HepG2 (cell line): ENCODE measurements at regions not wholly inside any gene's neighbourhood (a gene's known extent, or its start where the extent isn't known, plus 50 kb on each side); places are given as distances from the start of the nearest gene placed in this dataset.

ENCODE experiments used
- GABPB1 ChIP-seq: IDR thresholded peaks from 2 replicates; pipeline ENCODE4 v1.6.1; 2016; ENCODE audit warnings: mild to moderate bottlenecking, missing genetic modification reagents, moderate library complexity, missing compliant biosample characterization
- MIER2 ChIP-seq: IDR thresholded peaks from 2 replicates; pipeline ENCODE4 v1.6.1; 2016; ENCODE audit warnings: missing biosample characterization, missing genetic modification reagents
- MYC ChIP-seq: sonication (generic); formaldehyde crosslinking; IDR thresholded peaks from 2 replicates; pipeline ENCODE4 v1.9.0; 2021; ENCODE audit warnings: missing genetic modification reagents, borderline replicate concordance
- PAWR ChIP-seq: sonication (generic); formaldehyde crosslinking; IDR thresholded peaks from 2 replicates; pipeline ENCODE4 v1.4.0; 2020; ENCODE audit warnings: missing genetic modification reagents, mild to moderate bottlenecking, borderline replicate concordance
- SAP130 ChIP-seq: IDR thresholded peaks from 2 replicates; pipeline ENCODE4 v1.6.1; 2016; ENCODE audit warnings: low read depth
- XRCC5 ChIP-seq: fragments of 200-400 bp; formaldehyde crosslinking; optimal IDR thresholded peaks from 2 replicates; pipeline ENCODE3; 2017; ENCODE audit warnings: mild to moderate bottlenecking, low read length
- ZNF530 ChIP-seq: sonication (generic); formaldehyde crosslinking; IDR thresholded peaks from 2 replicates; pipeline ENCODE4 v1.5.0; 2020; ENCODE audit warnings: low read depth, mild to moderate bottlenecking, missing genetic modification reagents
- ZNF547 ChIP-seq: sonication (generic); formaldehyde crosslinking; IDR thresholded peaks from 2 replicates; pipeline ENCODE4 v1.5.1; 2020; ENCODE audit warnings: mild to moderate bottlenecking, missing genetic modification reagents
- ZNF740 ChIP-seq: sonication (generic); formaldehyde crosslinking; IDR thresholded peaks from 2 replicates; pipeline ENCODE4 v1.4.0; 2020; ENCODE audit warnings: missing genetic modification reagents
- ZNF776 ChIP-seq: sonication (generic); formaldehyde crosslinking; IDR thresholded peaks from 2 replicates; pipeline ENCODE4 v1.4.0; 2020; ENCODE audit warnings: mild to moderate bottlenecking, missing genetic modification reagents
- ZXDC ChIP-seq: sonication (generic); formaldehyde crosslinking; IDR thresholded peaks from 2 replicates; pipeline ENCODE4 v1.5.0; 2020; ENCODE audit warnings: mild to moderate bottlenecking, missing genetic modification reagents

- TF ChIP-seq ZNF740 (CRISPR knock-in tag) (peak; percentile 38; the same call in 1 of the 2 replicates), ZNF547 (CRISPR knock-in tag) (0 out of 2 replicates have a peak, but pooled peaks have one; percentile 4), SAP130 (CRISPR knock-in tag) (0 out of 2 replicates have a peak, but pooled peaks have one; percentile 38), PAWR (CRISPR knock-in tag) (peak; percentile 36; the same call in 1 of the 2 replicates), GABPB1 (CRISPR knock-in tag) (peak; percentile 23; the same call in 1 of the 2 replicates), ZXDC (CRISPR knock-in tag) (no peak), XRCC5 (peak; percentile 24), ZNF776 (0 out of 2 replicates have a peak, but pooled peaks have one; percentile 27), ZNF530 (CRISPR knock-in tag) (no peak), MIER2 (0 out of 2 replicates have a peak, but pooled peaks have one; percentile 13), MYC (0 out of 2 replicates have a peak, but pooled peaks have one; percentile 33)
Measured at GRCh38 chr2:9769171-9770005, 73.9 kb upstream of the TAF1B start (continued).
